ENCODE measurements at regions not wholly inside any gene's neighbourhood (a gene's known extent, or its start where the extent isn't known, plus 50 kb on each side); places are given as distances from the start of the nearest gene placed in this dataset.

DNA sequence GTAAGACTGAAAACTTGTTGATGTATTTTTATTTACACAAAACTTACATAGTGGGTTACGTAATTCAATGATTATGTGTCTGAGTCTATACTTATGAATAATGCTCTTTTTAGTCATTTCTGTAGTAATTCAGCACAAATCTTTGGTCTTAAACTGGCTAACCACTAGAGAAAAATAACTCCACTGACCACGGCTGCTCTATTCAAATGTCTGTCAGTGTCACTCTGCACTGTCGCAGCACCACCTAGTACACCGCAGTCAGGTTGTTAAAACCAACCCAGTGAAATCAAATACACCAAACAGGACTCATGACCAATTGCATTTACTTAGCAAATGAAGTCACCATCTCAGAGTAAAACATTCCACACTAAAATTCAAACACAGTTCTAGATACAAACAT is 93.5 kb upstream of the CCDC28A start:
- no peak for DNase-seq (ENCODE audit: low spot score in 2 of 2)
- Histone ChIP-seq H3K27me3 (no peaks in the 10 kb centered on the region), H3K4me3 (no peak overlapping the region), H3K27ac (no peak overlapping the region), H3K36me3 (no peaks in the 10 kb centered on the region), H3K4me1 (peaks cover 19% of the 10 kb centered on the region), H3K9me3 (no peaks in the 10 kb centered on the region)
- TF ChIP-seq EP300 (IDR thresholded peaks at IDR 0.05) (no peak), POLR2AphosphoS5 (IDR thresholded peaks at IDR 0.05) (no peak), POLR2A (IDR thresholded peaks at IDR 0.05) (no peak)
- TF ChIP-seq, protein P1, sequence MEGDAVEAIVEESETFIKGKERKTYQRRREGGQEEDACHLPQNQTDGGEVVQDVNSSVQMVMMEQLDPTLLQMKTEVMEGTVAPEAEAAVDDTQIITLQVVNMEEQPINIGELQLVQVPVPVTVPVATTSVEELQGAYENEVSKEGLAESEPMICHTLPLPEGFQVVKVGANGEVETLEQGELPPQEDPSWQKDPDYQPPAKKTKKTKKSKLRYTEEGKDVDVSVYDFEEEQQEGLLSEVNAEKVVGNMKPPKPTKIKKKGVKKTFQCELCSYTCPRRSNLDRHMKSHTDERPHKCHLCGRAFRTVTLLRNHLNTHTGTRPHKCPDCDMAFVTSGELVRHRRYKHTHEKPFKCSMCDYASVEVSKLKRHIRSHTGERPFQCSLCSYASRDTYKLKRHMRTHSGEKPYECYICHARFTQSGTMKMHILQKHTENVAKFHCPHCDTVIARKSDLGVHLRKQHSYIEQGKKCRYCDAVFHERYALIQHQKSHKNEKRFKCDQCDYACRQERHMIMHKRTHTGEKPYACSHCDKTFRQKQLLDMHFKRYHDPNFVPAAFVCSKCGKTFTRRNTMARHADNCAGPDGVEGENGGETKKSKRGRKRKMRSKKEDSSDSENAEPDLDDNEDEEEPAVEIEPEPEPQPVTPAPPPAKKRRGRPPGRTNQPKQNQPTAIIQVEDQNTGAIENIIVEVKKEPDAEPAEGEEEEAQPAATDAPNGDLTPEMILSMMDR (IDR thresholded peaks at IDR 0.05): no peak
- 93% methylated on average over 4 of the region's 4 CpGs for WGBS

GRCh38 chr6:138681627-138682026 is 91.9 kb upstream of the CCDC28A start:
- 69% methylated on average over 4 of the region's 4 CpGs for WGBS
- Histone ChIP-seq H3K36me3 (no peaks in the 10 kb centered on the region), H3K4me1 (peaks cover 19% of the 10 kb centered on the region), H3K9me3 (no peaks in the 10 kb centered on the region), H3K27me3 (no peaks in the 10 kb centered on the region), H3K27ac (no peak overlapping the region), H3K4me3 (no peak overlapping the region)
- DNase-seq (ENCODE audit: low spot score in 2 of 2): no peak
- TF ChIP-seq POLR2AphosphoS5 (IDR thresholded peaks at IDR 0.05) (no peak), EP300 (IDR thresholded peaks at IDR 0.05) (no peak), POLR2A (IDR thresholded peaks at IDR 0.05) (no peak)
- TF ChIP-seq, protein P1 (IDR thresholded peaks at IDR 0.05): no peak

- peak overlapping the region; percentile 75 for H3K27ac ChIP-seq
- DNase-seq (ENCODE audit: low spot score in 2 of 2): peak in 1 of 2 donors; percentile 69
- H3K4me3 ChIP-seq: no peak overlapping the region
- no peaks in the 10 kb centered on the region for H3K9me3 ChIP-seq
- peaks cover 19% of the 10 kb centered on the region for H3K4me1 ChIP-seq
- H3K36me3 ChIP-seq: no peaks in the 10 kb centered on the region
- TF ChIP-seq EP300 (IDR thresholded peaks at IDR 0.05) (no peak), POLR2AphosphoS5 (IDR thresholded peaks at IDR 0.05) (no peak), POLR2A (IDR thresholded peaks at IDR 0.05) (no peak)
- TF ChIP-seq, protein P1 (IDR thresholded peaks at IDR 0.05): no peak
- H3K27me3 ChIP-seq: no peaks in the 10 kb centered on the region
- WGBS: 53% methylated on average over 24 of the region's 26 CpGs
Observed at GRCh38 chr6:138682704-138683527, 90.7 kb upstream of the CCDC28A start.

GRCh38 chr6:138685257-138685656 is 88.3 kb upstream of the CCDC28A start:
- DNase-seq (ENCODE audit: low spot score in 2 of 2): no peak
- Histone ChIP-seq H3K4me3 (no peak overlapping the region), H3K27me3 (no peaks in the 10 kb centered on the region), H3K27ac (no peak overlapping the region), H3K9me3 (no peaks in the 10 kb centered on the region), H3K36me3 (no peaks in the 10 kb centered on the region), H3K4me1 (peaks cover 37% of the 10 kb centered on the region)
- WGBS: 65% methylated on average over 2 of the region's 2 CpGs
- TF ChIP-seq EP300 (IDR thresholded peaks at IDR 0.05): no peak
- no peak for TF ChIP-seq POLR2AphosphoS5 (IDR thresholded peaks at IDR 0.05)
- no peak for TF ChIP-seq POLR2A (IDR thresholded peaks at IDR 0.05)
- TF ChIP-seq, protein P1 (IDR thresholded peaks at IDR 0.05): no peak

- Histone ChIP-seq H3K27me3 (no peaks in the 10 kb centered on the region), H3K4me1 (peaks cover 37% of the 10 kb centered on the region), H3K27ac (no peak overlapping the region), H3K9me3 (no peaks in the 10 kb centered on the region), H3K4me3 (no peak overlapping the region), H3K36me3 (no peaks in the 10 kb centered on the region)
- TF ChIP-seq EP300 (IDR thresholded peaks at IDR 0.05) (no peak), POLR2AphosphoS5 (IDR thresholded peaks at IDR 0.05) (no peak), POLR2A (IDR thresholded peaks at IDR 0.05) (no peak)
- TF ChIP-seq, protein P1 (IDR thresholded peaks at IDR 0.05): no peak
- no peak for DNase-seq (ENCODE audit: low spot score in 2 of 2)
Observed at GRCh38 chr6:138685781-138686180, 87.8 kb upstream of the CCDC28A start.

All from suprapubic skin (tissue), 4 donors.